Cardiac muscle cell (in vitro differentiated cells and primary cell): ENCODE measurements at regions not wholly inside any gene's neighbourhood (a gene's known extent, or its start where the extent isn't known, plus 50 kb on each side); places are given as distances from the start of the nearest gene placed in this dataset.

ENCODE experiments used
- DNase-seq, 2 donors: peaks; one replicate each; pipeline versions ENCODE4 v3.0.0 to v3.0.0-alpha.2; 2010 to 2017; ENCODE audit warnings: low read depth in 1 of 2, low spot score in 1 of 2
- H3K27ac ChIP-seq: fragments of 200-600 bp; sonication (generic); 2 replicates; pipeline ENCODE4 v1.5.1; 2016
- H3K27me3 ChIP-seq: fragments of 200-600 bp; sonication (generic); 2 replicates; pipeline ENCODE4 v1.6.0; 2016; ENCODE audit warnings: control low read depth
- H3K36me3 ChIP-seq: fragments of 200-600 bp; sonication (generic); 2 replicates; pipeline ENCODE4 v1.5.1; 2016; ENCODE audit warnings: control low read depth
- H3K4me1 ChIP-seq: fragments of 200-600 bp; sonication (generic); 2 replicates; pipeline ENCODE4 v1.8.1; 2017; ENCODE audit warnings: low read depth, mild to moderate bottlenecking, mixed run types
- H3K4me3 ChIP-seq: fragments of 200-600 bp; sonication (generic); 2 replicates; pipeline ENCODE4 v1.5.1; 2016; ENCODE audit warnings: mild to moderate bottlenecking
- H3K9me3 ChIP-seq: fragments of 200-600 bp; sonication (generic); 2 replicates; pipeline ENCODE4 v1.5.1; 2017; ENCODE audit warnings: low read depth, mild to moderate bottlenecking, control low read depth
- TF ChIP-seq, protein P1 (sequence below): IDR thresholded peaks from 2 replicates; pipeline ENCODE4 v1.5.1; 2012; ENCODE audit warnings: low read depth, mild to moderate bottlenecking, low read length

DNA sequence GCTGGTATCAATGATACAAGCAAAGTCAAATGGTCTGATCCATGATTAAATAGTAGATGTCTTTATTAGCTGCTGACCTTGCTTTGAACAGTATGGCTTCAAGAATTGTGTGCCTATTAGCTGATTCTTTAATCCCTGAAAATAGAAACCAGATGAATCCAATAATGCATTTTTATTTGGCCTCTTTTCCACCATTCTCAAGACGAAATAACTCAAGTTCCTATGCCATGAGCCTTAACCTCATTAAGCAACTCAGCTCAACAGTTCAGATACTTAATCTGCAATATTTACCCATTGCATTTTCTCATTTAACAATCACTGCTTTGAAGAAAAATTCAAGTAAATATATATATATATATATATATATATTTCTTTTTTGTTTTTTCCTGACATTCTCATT lies 588.6 kb upstream of the MEF2C start:
- DNase-seq, result peak in 1 of 2 donors; percentile 0
- TF ChIP-seq, protein P1, sequence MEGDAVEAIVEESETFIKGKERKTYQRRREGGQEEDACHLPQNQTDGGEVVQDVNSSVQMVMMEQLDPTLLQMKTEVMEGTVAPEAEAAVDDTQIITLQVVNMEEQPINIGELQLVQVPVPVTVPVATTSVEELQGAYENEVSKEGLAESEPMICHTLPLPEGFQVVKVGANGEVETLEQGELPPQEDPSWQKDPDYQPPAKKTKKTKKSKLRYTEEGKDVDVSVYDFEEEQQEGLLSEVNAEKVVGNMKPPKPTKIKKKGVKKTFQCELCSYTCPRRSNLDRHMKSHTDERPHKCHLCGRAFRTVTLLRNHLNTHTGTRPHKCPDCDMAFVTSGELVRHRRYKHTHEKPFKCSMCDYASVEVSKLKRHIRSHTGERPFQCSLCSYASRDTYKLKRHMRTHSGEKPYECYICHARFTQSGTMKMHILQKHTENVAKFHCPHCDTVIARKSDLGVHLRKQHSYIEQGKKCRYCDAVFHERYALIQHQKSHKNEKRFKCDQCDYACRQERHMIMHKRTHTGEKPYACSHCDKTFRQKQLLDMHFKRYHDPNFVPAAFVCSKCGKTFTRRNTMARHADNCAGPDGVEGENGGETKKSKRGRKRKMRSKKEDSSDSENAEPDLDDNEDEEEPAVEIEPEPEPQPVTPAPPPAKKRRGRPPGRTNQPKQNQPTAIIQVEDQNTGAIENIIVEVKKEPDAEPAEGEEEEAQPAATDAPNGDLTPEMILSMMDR, result no peak
- Histone ChIP-seq H3K4me3 (no peak overlapping the region), H3K27ac (no peak overlapping the region), H3K36me3 (no peaks in the 10 kb centered on the region), H3K9me3 (no peaks in the 10 kb centered on the region), H3K27me3 (no peaks in the 10 kb centered on the region), H3K4me1 (no peaks in the 10 kb centered on the region)

DNA sequence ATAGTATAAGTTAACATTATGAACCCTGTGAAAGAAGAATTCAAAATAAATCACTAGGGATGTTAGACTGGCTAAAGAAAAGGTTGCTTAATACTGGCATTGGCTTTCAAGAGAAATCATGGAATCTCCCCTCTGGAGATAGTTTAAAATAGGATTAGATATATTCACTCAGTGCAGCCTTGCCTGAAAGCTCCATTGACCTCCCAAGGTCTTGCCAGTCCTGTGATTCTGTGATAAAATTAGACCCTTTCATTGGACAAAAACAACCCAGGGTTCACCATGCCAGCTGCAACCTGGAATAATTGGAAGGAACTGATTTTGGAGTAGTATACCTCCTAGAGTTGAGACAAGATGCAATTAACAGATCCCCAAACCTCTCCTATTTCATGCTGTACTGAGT lies 588.1 kb upstream of the MEF2C start:
- Histone ChIP-seq H3K36me3 (no peaks in the 10 kb centered on the region), H3K27me3 (no peaks in the 10 kb centered on the region), H3K9me3 (no peaks in the 10 kb centered on the region), H3K4me1 (no peaks in the 10 kb centered on the region), H3K27ac (no peak overlapping the region), H3K4me3 (no peak overlapping the region)
- DNase-seq, result no peak
- TF ChIP-seq, protein P1, result no peak

DNA sequence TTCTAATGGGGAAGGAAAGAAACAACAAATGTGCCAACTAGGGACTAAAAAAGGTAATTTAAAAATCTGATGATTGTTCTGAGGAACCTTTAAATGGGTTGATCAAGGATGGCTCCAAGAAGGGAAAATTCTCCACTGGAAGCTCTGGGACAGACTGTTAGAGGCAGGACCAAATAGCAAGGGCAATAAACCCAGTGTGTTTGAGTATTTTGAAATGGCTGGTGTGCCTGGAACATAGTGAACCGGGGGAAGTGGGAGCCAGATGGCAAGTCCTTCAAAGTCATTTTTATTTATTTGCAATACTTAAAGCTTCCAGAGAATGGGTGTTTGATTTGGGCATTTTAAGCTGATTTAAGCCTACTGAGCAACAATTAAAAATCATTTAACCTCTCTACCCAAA lies 587.7 kb upstream of the MEF2C start:
- H3K4me1 ChIP-seq, result no peaks in the 10 kb centered on the region

DNA sequence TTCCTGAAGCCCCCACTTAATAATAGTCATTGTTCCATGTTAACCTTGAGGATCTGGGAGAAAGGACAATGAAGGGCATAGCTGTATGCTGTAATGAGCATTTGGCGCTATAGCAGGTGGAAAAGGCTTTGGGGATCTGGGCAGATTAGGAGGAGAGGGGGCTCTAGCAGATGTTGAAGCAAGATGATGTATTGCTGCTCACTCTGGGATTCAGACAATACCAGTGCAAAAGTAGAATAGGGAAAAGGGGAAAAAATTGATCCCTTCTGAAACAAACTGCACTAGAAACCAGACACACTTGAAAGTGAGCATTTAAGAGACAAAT lies 575.3 kb upstream of the MEF2C start:
- H3K9me3 ChIP-seq, result no peaks in the 10 kb centered on the region
- H3K4me1 ChIP-seq, result no peaks in the 10 kb centered on the region
- DNase-seq, result no peak
- no peaks in the 10 kb centered on the region for H3K36me3 ChIP-seq
- no peak overlapping the region for H3K27ac ChIP-seq
- TF ChIP-seq, protein P1, result no peak
- H3K27me3 ChIP-seq, result no peaks in the 10 kb centered on the region
- H3K4me3 ChIP-seq, result no peak overlapping the region

More for the DNA sequence above, 587.7 kb upstream of the MEF2C start:
- H3K4me3 ChIP-seq, result no peak overlapping the region
- H3K27me3 ChIP-seq, result no peaks in the 10 kb centered on the region
- DNase-seq, result no peak
- no peak overlapping the region for H3K27ac ChIP-seq
- H3K9me3 ChIP-seq, result no peaks in the 10 kb centered on the region
- no peaks in the 10 kb centered on the region for H3K36me3 ChIP-seq
- TF ChIP-seq, protein P1, result no peak

DNA sequence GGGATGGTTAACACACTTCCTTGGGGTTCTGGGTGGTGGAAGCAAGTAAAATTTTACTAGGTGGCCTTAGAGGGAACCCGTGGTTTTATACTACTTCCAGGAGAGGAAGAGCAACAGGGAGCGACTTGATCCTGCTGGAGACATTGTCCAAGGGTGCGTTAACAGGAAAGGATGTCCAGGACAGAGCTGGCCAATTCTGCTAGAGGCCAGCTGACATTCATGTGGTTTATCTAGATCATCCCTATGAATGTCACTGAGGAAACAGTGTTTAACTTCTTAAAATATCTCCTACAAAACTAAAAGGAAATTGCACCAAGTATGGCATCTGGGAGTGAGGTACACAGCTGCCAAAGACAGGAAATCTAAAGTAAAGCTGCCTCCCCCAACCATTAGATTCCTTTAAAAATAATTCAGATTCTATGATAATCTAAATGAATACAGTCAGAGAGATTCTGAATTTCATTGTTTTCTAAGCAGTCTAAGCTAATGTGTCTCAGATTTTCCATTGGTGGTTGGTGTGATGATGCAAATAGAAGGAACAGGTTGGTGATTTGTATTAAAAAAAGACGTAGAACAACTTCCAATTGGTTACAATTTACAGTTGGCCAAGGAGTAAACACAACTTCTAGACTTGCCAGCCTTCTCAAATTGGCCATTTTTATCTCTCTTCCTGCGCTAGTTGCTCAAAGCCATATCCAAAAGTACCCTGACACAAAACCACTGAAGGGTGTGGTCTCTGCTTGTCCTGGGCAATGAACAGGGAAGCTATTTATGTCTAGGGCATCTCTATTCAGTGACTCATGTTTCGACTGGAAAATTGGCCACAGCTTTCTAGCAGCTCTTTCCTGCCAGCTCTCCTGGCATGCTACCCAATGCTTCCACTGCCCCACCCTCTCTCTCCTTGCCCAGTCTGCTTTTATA lies 574.7 kb upstream of the MEF2C start:
- DNase-seq, result peak in 1 of 2 donors; percentile 16
- H3K4me3 ChIP-seq, result no peak overlapping the region
- no peaks in the 10 kb centered on the region for H3K9me3 ChIP-seq
- H3K36me3 ChIP-seq, result no peaks in the 10 kb centered on the region
- TF ChIP-seq, protein P1, result no peak
- no peak overlapping the region for H3K27ac ChIP-seq
- no peaks in the 10 kb centered on the region for H3K4me1 ChIP-seq
- H3K27me3 ChIP-seq, result no peaks in the 10 kb centered on the region
